ENCODE measurements at regions not wholly inside any gene's neighbourhood (a gene's known extent, or its start where the extent isn't known, plus 50 kb on each side); places are given as distances from the start of the nearest gene placed in this dataset.

DNA sequence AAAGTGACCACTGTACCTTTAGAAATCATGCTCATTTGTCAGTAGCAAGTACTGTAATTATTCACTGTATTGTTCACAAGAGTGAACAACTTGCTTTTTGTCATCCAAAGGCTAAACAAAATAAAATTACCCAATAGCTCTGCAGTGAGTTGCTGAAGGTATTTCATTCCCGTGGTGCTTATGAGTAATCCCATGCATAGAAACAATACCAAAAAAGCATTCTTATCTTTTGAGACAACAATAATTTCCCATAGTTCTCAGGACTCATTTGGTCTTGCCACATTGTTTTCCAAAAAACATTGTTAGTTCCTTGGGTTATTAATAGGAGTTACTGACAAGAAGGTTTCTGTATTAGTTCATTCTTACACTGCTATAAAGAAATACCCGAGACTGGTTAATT lies 503.2 kb upstream of the FAM98A start:
- no peaks in the 10 kb centered on the region for H3K36me3 Mint-ChIP-seq (ENCODE audit: low read depth, unreplicated experiment)
- H3K4me3 Mint-ChIP-seq (ENCODE audit: unreplicated experiment): no peak overlapping the region
- no peak overlapping the region for H3K27ac Mint-ChIP-seq (ENCODE audit: unreplicated experiment)
- no peaks in the 10 kb centered on the region for H3K9me3 Mint-ChIP-seq (ENCODE audit: unreplicated experiment)
- TF ChIP-seq, protein P1, sequence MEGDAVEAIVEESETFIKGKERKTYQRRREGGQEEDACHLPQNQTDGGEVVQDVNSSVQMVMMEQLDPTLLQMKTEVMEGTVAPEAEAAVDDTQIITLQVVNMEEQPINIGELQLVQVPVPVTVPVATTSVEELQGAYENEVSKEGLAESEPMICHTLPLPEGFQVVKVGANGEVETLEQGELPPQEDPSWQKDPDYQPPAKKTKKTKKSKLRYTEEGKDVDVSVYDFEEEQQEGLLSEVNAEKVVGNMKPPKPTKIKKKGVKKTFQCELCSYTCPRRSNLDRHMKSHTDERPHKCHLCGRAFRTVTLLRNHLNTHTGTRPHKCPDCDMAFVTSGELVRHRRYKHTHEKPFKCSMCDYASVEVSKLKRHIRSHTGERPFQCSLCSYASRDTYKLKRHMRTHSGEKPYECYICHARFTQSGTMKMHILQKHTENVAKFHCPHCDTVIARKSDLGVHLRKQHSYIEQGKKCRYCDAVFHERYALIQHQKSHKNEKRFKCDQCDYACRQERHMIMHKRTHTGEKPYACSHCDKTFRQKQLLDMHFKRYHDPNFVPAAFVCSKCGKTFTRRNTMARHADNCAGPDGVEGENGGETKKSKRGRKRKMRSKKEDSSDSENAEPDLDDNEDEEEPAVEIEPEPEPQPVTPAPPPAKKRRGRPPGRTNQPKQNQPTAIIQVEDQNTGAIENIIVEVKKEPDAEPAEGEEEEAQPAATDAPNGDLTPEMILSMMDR (IDR thresholded peaks at IDR 0.05; ENCODE audit: unreplicated experiment): no peak
- H3K4me1 Mint-ChIP-seq (ENCODE audit: unreplicated experiment): no peaks in the 10 kb centered on the region
- DNase-seq (ENCODE audit: low spot score): no peak
- H3K27me3 Mint-ChIP-seq (ENCODE audit: unreplicated experiment): no peaks in the 10 kb centered on the region

- Mint-ChIP-seq H3K36me3 (ENCODE audit: low read depth, unreplicated experiment) (no peaks in the 10 kb centered on the region), H3K27me3 (ENCODE audit: unreplicated experiment) (no peaks in the 10 kb centered on the region), H3K27ac (ENCODE audit: unreplicated experiment) (no peak overlapping the region), H3K4me1 (ENCODE audit: unreplicated experiment) (peaks cover 2% of the 10 kb centered on the region), H3K9me3 (ENCODE audit: unreplicated experiment) (no peaks in the 10 kb centered on the region), H3K4me3 (ENCODE audit: unreplicated experiment) (no peak overlapping the region)
- TF ChIP-seq, protein P1 (IDR thresholded peaks at IDR 0.05; ENCODE audit: unreplicated experiment): no peak
- DNase-seq (ENCODE audit: low spot score): no peak
Measured at GRCh38 chr2:34099377-34099776, 500.3 kb upstream of the FAM98A start.

DNA sequence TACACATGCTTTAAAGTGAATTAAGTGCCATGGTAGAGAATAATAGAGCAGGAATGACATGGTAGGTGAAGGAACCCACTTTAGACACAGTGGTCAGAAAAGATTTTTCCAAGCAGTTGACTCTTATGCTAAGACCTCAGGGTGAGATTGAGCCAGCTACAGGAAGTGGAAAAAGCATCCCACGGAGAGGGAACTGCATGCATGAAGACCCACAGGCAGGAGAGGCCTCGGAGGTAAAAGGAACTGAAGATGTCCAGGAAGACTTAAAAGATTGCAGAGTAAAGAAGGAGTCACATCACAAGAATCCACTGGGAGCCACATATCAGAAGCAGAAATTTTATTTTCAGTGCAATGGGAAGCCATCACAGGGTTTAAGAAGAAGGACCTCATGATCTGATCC lies 499.2 kb upstream of the FAM98A start:
- DNase-seq (ENCODE audit: low spot score): no peak
- no peaks in the 10 kb centered on the region for H3K9me3 Mint-ChIP-seq (ENCODE audit: unreplicated experiment)
- no peaks in the 10 kb centered on the region for H3K36me3 Mint-ChIP-seq (ENCODE audit: low read depth, unreplicated experiment)
- no peaks in the 10 kb centered on the region for H3K27me3 Mint-ChIP-seq (ENCODE audit: unreplicated experiment)
- TF ChIP-seq, protein P1 (IDR thresholded peaks at IDR 0.05; ENCODE audit: unreplicated experiment): no peak
- no peak overlapping the region for H3K27ac Mint-ChIP-seq (ENCODE audit: unreplicated experiment)
- no peak overlapping the region for H3K4me3 Mint-ChIP-seq (ENCODE audit: unreplicated experiment)
- peaks cover 2% of the 10 kb centered on the region for H3K4me1 Mint-ChIP-seq (ENCODE audit: unreplicated experiment)

DNA sequence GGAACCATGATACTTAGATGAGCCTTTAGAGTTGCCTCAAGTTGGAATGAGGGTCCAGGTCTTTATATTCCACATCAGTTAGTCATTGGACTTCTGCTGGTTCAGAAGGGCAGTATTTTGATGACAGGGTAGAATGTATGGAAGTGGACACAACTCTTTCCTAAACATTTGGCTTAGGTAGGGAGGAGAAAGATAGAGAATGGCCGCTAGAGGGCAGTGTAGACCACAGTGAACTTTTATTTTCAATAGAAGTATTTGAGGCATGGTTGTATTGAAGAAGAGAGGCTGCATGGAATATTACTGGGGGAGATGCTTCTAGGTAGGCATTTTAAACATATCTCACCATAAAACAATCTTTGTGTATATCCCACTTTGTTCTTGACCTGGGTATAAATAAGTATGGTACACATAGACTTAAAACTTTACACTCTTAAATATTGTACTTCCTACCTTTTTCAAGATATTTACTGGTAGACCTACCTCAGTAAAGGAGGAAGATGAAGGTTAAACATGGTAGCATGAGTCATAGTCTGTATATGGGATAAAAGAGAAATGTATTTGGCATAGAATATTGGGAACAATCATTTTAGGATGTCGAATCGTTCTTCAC lies 497.6 kb upstream of the FAM98A start:
- no peaks in the 10 kb centered on the region for H3K36me3 Mint-ChIP-seq (ENCODE audit: low read depth, unreplicated experiment)
- H3K27me3 Mint-ChIP-seq (ENCODE audit: unreplicated experiment): no peaks in the 10 kb centered on the region
- H3K4me3 Mint-ChIP-seq (ENCODE audit: unreplicated experiment): no peak overlapping the region
- no peak overlapping the region for H3K27ac Mint-ChIP-seq (ENCODE audit: unreplicated experiment)
- H3K4me1 Mint-ChIP-seq (ENCODE audit: unreplicated experiment): peaks cover 7% of the 10 kb centered on the region
- TF ChIP-seq, protein P1 (IDR thresholded peaks at IDR 0.05; ENCODE audit: unreplicated experiment): peak; percentile 82
- peak; percentile 67 for DNase-seq (ENCODE audit: low spot score)
- H3K9me3 Mint-ChIP-seq (ENCODE audit: unreplicated experiment): no peaks in the 10 kb centered on the region

- TF ChIP-seq, protein P1 (IDR thresholded peaks at IDR 0.05; ENCODE audit: unreplicated experiment): no peak
- no peak overlapping the region for H3K27ac Mint-ChIP-seq (ENCODE audit: unreplicated experiment)
- no peaks in the 10 kb centered on the region for H3K27me3 Mint-ChIP-seq (ENCODE audit: unreplicated experiment)
- H3K4me1 Mint-ChIP-seq (ENCODE audit: unreplicated experiment): peaks cover 7% of the 10 kb centered on the region
- no peaks in the 10 kb centered on the region for H3K36me3 Mint-ChIP-seq (ENCODE audit: low read depth, unreplicated experiment)
- H3K4me3 Mint-ChIP-seq (ENCODE audit: unreplicated experiment): no peak overlapping the region
- no peak for DNase-seq (ENCODE audit: low spot score)
- no peaks in the 10 kb centered on the region for H3K9me3 Mint-ChIP-seq (ENCODE audit: unreplicated experiment)
Measured at GRCh38 chr2:34093790-34094189, 494.7 kb upstream of the FAM98A start.
